HUES48 (cell line): ENCODE measurements at regions not wholly inside any gene's neighbourhood (a gene's known extent, or its start where the extent isn't known, plus 50 kb on each side); places are given as distances from the start of the nearest gene placed in this dataset.
"Not testable (repeated sequence)": the region's sequence is repeated elsewhere in the genome, so short reads cannot be mapped to it uniquely, and the experiment has no call there.

Experiments
- H3K27ac ChIP-seq: one replicate; pipeline ENCODE4 v1.7.0; 2013; ENCODE audit warnings: low read depth, low read length, inconsistent platforms
- H3K27me3 ChIP-seq: 2 replicates; pipeline ENCODE4 v1.6.1; 2013; ENCODE audit warnings: mild to moderate bottlenecking, low read length; ENCODE audit not compliant: control insufficient read depth, insufficient read depth
- H3K36me3 ChIP-seq: 2 replicates; pipeline ENCODE4 v1.6.1; 2013; ENCODE audit warnings: low read length; ENCODE audit not compliant: control insufficient read depth, insufficient read depth
- H3K4me1 ChIP-seq: 2 replicates; pipeline ENCODE4 v1.6.1; 2013; ENCODE audit warnings: mild to moderate bottlenecking, low read length; ENCODE audit not compliant: control insufficient read depth, insufficient read depth
- H3K4me3 ChIP-seq: 2 replicates; pipeline ENCODE4 v1.5.1; 2013; ENCODE audit warnings: mild to moderate bottlenecking, low read depth, low read length
- H3K9ac ChIP-seq: 2 replicates; pipeline ENCODE4 v1.6.1; 2013; ENCODE audit warnings: mild to moderate bottlenecking, low read depth, low read length, moderate library complexity
- H3K9me3 ChIP-seq: 2 replicates; pipeline ENCODE4 v1.6.1; 2013; ENCODE audit warnings: low read length; ENCODE audit not compliant: control insufficient read depth, insufficient read depth

DNA sequence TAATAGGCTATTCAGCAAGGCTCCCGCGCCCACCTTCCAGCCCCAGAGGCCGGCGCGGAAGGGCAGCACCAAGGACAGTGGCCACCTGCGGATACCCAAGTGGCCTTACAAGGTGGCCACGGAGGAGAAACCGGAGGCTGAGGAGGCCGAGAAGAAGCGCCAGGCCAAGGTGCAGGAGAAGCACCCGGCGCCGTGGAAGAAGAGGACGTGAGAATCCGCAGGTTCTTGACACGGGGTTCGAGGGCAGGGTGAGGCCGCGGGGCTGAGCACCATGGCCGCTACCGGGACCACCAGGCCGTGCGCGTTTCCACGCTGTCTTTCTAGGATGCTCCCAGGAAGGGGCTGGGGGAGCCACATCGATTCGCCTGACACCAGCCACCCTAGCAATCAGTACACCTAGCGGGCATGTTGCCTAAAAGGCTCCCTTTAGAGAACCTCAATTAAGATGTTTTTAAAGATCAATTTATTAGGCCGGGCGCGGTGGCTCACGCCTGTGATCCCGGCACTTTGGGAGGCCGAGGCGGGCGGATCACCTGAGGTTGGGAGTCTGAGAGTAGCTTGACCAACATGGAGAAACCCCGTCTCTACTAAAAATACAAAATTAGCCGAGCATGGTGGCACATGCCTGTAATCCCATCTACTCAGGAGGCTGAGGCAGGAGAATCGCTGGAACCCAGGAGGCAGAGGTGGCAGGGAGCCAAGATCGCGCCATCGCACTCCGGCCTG lies 134.3 kb upstream of the OR4C13 start:
- H3K4me3 ChIP-seq, H3K36me3 ChIP-seq, H3K9ac ChIP-seq, H3K27me3 ChIP-seq, H3K27ac ChIP-seq, H3K4me1 ChIP-seq: not testable (repeated sequence)
- H3K9me3 ChIP-seq = peaks cover 46% of the 10 kb centered on the region

DNA sequence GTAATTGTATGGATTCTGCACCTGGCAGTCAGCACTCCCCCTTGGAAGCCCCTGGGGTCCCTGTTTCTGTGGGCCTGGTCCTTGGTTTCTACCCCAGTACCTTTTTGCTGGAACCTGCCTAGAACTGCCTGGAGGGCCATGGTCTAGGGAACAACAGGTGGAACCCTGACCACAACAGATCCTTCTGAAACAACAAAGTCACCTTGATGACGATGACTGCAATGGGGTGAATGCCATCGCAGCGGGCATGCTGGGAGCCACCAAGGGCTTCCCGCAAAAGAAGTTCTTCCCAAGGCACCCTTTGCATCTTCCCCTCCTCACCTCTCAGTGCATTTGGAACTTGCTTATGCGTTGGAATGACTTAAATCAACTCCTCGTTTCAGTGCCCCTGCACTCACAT lies 129.0 kb upstream of the OR4C13 start:
- H3K27ac ChIP-seq, H3K4me3 ChIP-seq, H3K9ac ChIP-seq, H3K27me3 ChIP-seq, H3K36me3 ChIP-seq, H3K4me1 ChIP-seq: not testable (repeated sequence)
- peaks cover 41% of the 10 kb centered on the region for H3K9me3 ChIP-seq

DNA sequence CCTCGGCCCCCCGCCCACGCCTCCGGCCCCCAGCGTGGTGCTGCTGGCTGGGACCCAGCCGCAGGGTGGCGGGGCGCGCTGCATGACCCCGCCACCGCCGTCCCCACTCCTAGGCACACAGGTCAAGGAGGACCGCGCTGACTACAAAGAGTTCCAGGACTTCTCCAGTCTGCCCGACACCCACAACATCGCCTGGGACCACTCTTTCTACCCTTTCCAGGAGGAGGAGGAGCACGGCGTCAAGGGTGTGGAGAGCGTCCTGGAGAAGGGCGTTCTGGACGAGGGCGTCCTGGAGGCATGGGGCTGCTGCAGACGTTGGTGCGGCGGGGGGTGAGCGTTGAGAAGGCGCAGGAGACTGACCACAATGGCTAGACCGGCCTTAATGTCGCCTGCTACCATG lies 101.7 kb upstream of the OR4C13 start:
- H3K27ac ChIP-seq, H3K4me1 ChIP-seq, H3K9ac ChIP-seq, H3K27me3 ChIP-seq, H3K36me3 ChIP-seq, H3K4me3 ChIP-seq: not testable (repeated sequence)
- peaks cover 54% of the 10 kb centered on the region for H3K9me3 ChIP-seq

DNA sequence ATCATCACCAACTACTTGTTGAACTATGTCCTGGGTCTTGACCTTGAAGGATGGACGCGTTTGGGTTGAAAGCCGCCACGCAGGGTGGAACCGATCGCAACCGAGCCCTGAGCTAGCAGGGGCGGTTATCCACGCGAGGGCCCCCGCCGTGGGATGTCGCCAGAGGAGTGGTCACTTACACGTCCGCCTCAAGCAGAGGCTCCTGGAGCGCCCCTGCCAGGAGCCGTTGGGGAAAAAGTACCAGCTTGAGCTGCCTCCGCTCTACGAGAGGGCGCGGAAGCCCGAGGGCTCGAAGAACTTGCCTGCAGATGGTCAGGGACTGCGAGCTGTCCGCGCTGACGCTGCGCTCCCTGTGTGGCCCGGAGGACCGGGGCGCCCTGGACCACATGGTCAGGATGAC lies 100.7 kb upstream of the OR4C13 start:
- no peak overlapping the region for H3K4me3 ChIP-seq
- no peak overlapping the region for H3K27ac ChIP-seq
- no peaks in the 10 kb centered on the region for H3K36me3 ChIP-seq
- no peak overlapping the region for H3K9ac ChIP-seq
- H3K4me1 ChIP-seq = no peaks in the 10 kb centered on the region
- H3K9me3 ChIP-seq = peaks cover 53% of the 10 kb centered on the region
- no peaks in the 10 kb centered on the region for H3K27me3 ChIP-seq

DNA sequence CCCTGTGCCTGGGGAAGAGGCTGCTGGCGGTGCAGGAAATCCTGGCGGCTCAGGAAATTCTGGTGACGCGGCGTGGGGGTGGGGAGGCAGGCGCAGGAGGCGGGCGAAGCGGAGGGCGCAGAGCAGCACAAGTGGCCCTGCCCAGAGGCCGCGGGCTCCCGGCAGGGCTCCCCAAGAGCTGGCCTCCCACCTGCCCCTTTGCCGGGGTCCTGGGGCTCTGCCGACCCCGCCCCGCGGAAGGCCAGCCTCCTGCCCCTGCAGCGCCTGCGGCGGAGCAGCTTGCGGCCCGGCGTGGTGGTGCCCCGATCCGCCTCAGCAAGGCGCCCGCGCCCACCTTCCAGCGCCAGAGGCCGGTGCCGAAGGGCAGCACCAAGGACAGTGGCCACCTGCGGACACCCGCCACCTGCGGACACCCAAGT lies 100.2 kb upstream of the OR4C13 start:
- H3K36me3 ChIP-seq = no peaks in the 10 kb centered on the region
- no peak overlapping the region for H3K4me3 ChIP-seq
- no peak overlapping the region for H3K9ac ChIP-seq
- H3K27me3 ChIP-seq = no peaks in the 10 kb centered on the region
- H3K27ac ChIP-seq = no peak overlapping the region
- H3K4me1 ChIP-seq = no peaks in the 10 kb centered on the region
- H3K9me3 ChIP-seq = peaks cover 58% of the 10 kb centered on the region

DNA sequence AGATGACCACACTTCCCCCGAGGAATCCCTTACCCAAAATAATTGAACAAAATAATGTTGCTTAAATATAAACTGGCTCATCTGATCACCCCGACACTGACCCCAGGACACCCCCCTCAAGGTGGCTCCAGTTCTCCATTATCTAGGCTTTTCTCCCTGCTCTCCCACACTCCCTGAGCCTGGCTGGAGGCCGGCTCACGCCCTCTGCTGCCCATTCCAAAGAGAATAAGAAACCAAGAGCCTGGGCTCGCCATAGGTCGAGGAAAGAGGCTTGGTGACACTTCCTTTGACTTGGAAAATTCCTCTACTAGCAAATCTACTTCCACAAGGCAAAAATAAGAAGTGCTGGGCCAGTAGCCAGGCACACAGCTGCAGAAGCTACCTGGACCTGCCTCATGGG lies 63.3 kb upstream of the OR4C13 start:
- not testable (repeated sequence) for H3K27me3 ChIP-seq, H3K27ac ChIP-seq, H3K9ac ChIP-seq, H3K4me3 ChIP-seq, H3K4me1 ChIP-seq, H3K36me3 ChIP-seq
- H3K9me3 ChIP-seq = peaks cover 51% of the 10 kb centered on the region

DNA sequence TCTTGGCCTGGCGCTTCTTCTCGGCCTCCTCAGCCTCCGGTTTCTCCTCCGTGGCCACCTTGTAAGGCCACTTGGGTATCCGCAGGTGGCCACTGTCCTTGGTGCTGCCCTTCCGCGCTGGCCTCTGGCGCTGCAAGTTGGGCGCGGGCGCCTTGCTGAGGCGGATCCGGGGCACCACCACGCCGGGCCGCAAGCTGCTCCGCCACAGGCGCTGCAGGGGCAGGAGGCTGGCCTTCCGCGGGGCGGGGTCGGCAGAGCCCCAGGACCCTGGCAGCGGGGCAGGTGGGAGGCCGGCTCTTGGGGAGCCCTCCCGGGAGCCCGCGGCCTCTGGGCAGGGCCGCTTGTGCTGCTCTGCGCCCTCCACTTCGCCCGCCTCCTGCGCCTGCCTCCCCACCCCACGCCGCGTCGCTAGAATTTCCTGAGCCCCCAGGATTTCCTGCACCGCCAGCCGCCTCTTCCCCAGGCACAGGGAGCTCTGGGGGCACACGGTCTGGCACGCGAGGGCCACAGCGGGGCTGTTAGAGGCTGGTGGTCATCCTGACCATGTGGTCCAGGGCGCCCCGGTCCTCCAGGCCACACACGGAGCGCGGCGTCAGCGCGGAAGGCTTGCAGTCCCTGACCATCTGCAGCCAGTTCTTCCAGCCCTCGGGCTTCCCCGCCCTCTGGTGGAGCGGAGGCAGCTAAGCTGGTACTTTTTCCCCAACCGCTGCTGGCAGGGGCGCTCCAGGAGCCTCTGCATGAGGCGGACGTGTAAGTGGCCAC lies 60.1 kb upstream of the OR4C13 start:
- H3K4me1 ChIP-seq, H3K36me3 ChIP-seq, H3K9ac ChIP-seq, H3K27me3 ChIP-seq, H3K27ac ChIP-seq, H3K4me3 ChIP-seq: not testable (repeated sequence)
- peaks cover 65% of the 10 kb centered on the region for H3K9me3 ChIP-seq

DNA sequence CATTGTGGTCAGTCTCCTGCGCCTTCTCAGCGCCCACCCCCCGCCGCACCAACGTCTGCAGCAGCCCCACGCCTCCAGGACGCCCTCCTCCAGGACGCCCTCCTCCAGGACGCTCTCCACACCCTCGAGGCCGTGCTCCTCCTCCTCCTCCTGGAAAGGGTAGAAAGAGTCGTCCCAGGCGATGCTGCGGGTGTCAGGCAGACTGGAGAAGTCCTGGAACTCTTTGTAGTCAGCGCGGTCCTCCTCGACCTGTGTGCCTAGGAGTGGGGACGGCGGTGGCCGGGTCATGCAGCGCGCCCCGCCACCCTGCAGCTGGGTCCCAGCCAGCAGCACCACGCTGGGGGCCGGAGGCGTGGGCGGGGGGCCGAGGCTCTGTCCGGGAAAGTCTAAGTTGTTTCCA lies 58.7 kb upstream of the OR4C13 start:
- not testable (repeated sequence) for H3K27ac ChIP-seq, H3K27me3 ChIP-seq, H3K36me3 ChIP-seq, H3K9ac ChIP-seq, H3K4me3 ChIP-seq, H3K4me1 ChIP-seq
- H3K9me3 ChIP-seq = peaks cover 76% of the 10 kb centered on the region
